ENCODE measurements at regions not wholly inside any gene's neighbourhood (a gene's known extent, or its start where the extent isn't known, plus 50 kb on each side); places are given as distances from the start of the nearest gene placed in this dataset.

GRCh38 chr16:54370278-54371040 is 83.9 kb upstream of the IRX3 start:
- H3K27ac Mint-ChIP-seq, result no peak overlapping the region
- H3K4me3 Mint-ChIP-seq, result no peak overlapping the region
- ATAC-seq (replicated peaks), result no peak
- H3K9me3 Mint-ChIP-seq, result no peaks in the 10 kb centered on the region
- H3K36me3 Mint-ChIP-seq (ENCODE audit: insufficient read depth), result no peaks in the 10 kb centered on the region
- peaks cover 51 to 63% of the 10 kb centered on the region in 2 donors for H3K27me3 Mint-ChIP-seq
- peaks cover 5 to 6% of the 10 kb centered on the region in 2 donors for H3K4me1 Mint-ChIP-seq (ENCODE audit: low read depth in 2 of 2)
- no peak for DNase-seq

- no peak for ATAC-seq (replicated peaks)
- Mint-ChIP-seq H3K9me3 (no peaks in the 10 kb centered on the region), H3K36me3 (ENCODE audit: insufficient read depth) (no peaks in the 10 kb centered on the region), H3K27me3 (peaks cover 48 to 59% of the 10 kb centered on the region in 2 donors), H3K4me3 (no peak overlapping the region), H3K27ac (no peak overlapping the region), H3K4me1 (ENCODE audit: low read depth in 2 of 2) (peaks cover 5 to 6% of the 10 kb centered on the region in 2 donors)
- DNase-seq, result no peak
Observed at GRCh38 chr16:54369861-54370260, 83.3 kb upstream of the IRX3 start.

- H3K27ac Mint-ChIP-seq, result no peak overlapping the region
- peaks cover 51 to 58% of the 10 kb centered on the region in 2 donors for H3K27me3 Mint-ChIP-seq
- peaks cover 0 to 1% of the 10 kb centered on the region in 2 donors for H3K4me1 Mint-ChIP-seq (ENCODE audit: low read depth in 2 of 2)
- H3K36me3 Mint-ChIP-seq (ENCODE audit: insufficient read depth), result no peaks in the 10 kb centered on the region
- H3K9me3 Mint-ChIP-seq, result no peaks in the 10 kb centered on the region
- ATAC-seq (replicated peaks) (no peak), DNase-seq (no peak)
- no peak overlapping the region for H3K4me3 Mint-ChIP-seq
Observed at GRCh38 chr16:54366943-54367342, 80.4 kb upstream of the IRX3 start.

DNA sequence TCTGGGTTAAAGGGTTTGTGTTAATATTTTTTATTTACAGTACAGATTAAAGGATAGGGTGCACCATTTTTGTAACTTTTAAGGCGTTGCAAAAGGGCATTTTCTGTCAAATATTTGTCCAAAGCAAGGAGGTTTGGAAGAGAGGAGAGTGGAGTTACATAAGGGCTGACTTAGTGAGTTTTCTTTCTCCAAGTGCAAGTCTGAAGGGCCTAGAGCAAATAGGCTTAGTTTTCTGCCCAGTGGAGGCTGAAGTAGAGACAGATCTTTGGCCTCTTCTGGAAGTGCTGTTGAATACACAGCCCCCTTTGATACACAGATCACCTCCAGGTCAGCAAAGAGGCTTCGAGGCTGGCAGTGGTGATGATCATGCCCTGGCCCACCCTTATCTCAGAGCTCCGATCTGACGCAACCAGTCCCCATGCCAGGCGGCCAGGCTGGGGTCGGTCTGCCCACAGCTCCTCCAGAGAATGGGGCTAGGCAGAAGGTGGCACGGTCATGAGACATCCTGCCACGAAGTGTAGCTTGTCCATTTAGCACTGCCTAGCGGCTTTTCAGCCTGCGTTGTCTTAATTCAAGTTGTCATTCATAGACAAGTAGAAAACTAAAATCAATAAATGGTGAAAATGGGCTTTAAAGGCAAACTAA is 79.5 kb upstream of the IRX3 start:
- no peaks in the 10 kb centered on the region for H3K9me3 Mint-ChIP-seq
- no peaks in the 10 kb centered on the region for H3K36me3 Mint-ChIP-seq (ENCODE audit: insufficient read depth)
- ATAC-seq (replicated peaks) (no peak), DNase-seq (no peak)
- no peak overlapping the region for H3K27ac Mint-ChIP-seq
- no peak overlapping the region for H3K4me3 Mint-ChIP-seq
- H3K4me1 Mint-ChIP-seq (ENCODE audit: low read depth in 2 of 2), result peaks cover 0 to 1% of the 10 kb centered on the region in 2 donors
- peaks cover 55 to 60% of the 10 kb centered on the region in 2 donors for H3K27me3 Mint-ChIP-seq

DNA sequence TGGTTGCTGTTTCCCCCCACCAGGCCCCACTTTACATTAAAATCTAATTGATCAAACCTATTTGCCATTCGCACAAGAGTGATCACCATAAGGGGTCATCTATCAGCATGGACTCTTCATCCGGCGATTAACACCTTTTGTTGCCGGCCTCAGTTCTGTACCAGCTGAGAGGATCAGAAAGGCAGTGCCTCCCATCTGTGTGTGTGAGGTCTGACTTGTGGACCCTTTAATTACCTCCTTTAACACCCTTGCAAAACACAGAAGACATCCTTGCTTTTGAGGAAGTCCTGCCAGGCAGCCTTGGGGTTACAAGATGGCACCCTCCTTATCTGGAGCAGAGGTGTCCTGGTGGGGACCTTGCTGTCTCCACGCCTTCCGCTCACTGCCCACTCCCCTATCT is 77.2 kb upstream of the IRX3 start:
- no peak overlapping the region for H3K4me3 Mint-ChIP-seq
- no peak overlapping the region for H3K27ac Mint-ChIP-seq
- H3K4me1 Mint-ChIP-seq (ENCODE audit: low read depth in 2 of 2), result no peaks in the 10 kb centered on the region
- DNase-seq (no peak), ATAC-seq (replicated peaks) (no peak)
- no peaks in the 10 kb centered on the region for H3K36me3 Mint-ChIP-seq (ENCODE audit: insufficient read depth)
- no peaks in the 10 kb centered on the region for H3K9me3 Mint-ChIP-seq
- peaks cover 45 to 52% of the 10 kb centered on the region in 2 donors for H3K27me3 Mint-ChIP-seq

GRCh38 chr16:54362591-54363206 is 76.1 kb upstream of the IRX3 start:
- H3K27ac Mint-ChIP-seq, result no peak overlapping the region
- no peaks in the 10 kb centered on the region for H3K4me1 Mint-ChIP-seq (ENCODE audit: low read depth in 2 of 2)
- no peaks in the 10 kb centered on the region for H3K36me3 Mint-ChIP-seq (ENCODE audit: insufficient read depth)
- H3K4me3 Mint-ChIP-seq, result no peak overlapping the region
- H3K27me3 Mint-ChIP-seq, result peaks cover 55 to 56% of the 10 kb centered on the region in 2 donors
- DNase-seq (no peak), ATAC-seq (replicated peaks) (no peak)
- H3K9me3 Mint-ChIP-seq, result no peaks in the 10 kb centered on the region

- H3K9me3 Mint-ChIP-seq, result no peaks in the 10 kb centered on the region
- H3K27me3 Mint-ChIP-seq, result peaks cover 49 to 60% of the 10 kb centered on the region in 2 donors
- no peak overlapping the region for H3K27ac Mint-ChIP-seq
- DNase-seq (no peak), ATAC-seq (replicated peaks) (no peak)
- H3K36me3 Mint-ChIP-seq (ENCODE audit: insufficient read depth), result no peaks in the 10 kb centered on the region
- no peak overlapping the region for H3K4me3 Mint-ChIP-seq
- H3K4me1 Mint-ChIP-seq (ENCODE audit: low read depth in 2 of 2), result no peaks in the 10 kb centered on the region
Observed at GRCh38 chr16:54361246-54361645, 74.7 kb upstream of the IRX3 start.

DNA sequence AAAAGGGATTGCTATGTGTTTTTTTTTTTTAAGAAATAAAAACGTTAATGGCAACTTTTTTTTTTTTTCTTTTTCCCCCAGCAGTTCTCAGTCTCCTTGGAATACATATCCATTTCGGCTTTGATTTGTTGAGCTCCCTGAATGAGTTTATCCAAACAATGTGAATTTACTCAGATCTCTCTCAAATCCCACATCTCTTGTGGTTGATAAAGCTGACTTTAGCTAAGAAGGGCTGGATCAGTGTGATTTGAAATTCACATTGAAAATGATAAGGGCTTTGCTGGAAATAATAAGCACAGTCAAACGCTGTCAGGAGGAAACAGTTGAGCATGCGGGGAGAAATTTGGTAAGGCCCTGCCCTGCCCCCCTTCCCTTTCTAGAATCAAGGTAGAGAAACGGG is 74.1 kb upstream of the IRX3 start:
- no peak for ATAC-seq (replicated peaks)
- no peaks in the 10 kb centered on the region for H3K9me3 Mint-ChIP-seq
- peaks cover 43 to 62% of the 10 kb centered on the region in 2 donors for H3K27me3 Mint-ChIP-seq
- no peak for DNase-seq
- H3K36me3 Mint-ChIP-seq (ENCODE audit: insufficient read depth), result no peaks in the 10 kb centered on the region
- H3K4me1 Mint-ChIP-seq (ENCODE audit: low read depth in 2 of 2), result no peaks in the 10 kb centered on the region
- H3K4me3 Mint-ChIP-seq, result no peak overlapping the region
- H3K27ac Mint-ChIP-seq, result no peak overlapping the region

DNA sequence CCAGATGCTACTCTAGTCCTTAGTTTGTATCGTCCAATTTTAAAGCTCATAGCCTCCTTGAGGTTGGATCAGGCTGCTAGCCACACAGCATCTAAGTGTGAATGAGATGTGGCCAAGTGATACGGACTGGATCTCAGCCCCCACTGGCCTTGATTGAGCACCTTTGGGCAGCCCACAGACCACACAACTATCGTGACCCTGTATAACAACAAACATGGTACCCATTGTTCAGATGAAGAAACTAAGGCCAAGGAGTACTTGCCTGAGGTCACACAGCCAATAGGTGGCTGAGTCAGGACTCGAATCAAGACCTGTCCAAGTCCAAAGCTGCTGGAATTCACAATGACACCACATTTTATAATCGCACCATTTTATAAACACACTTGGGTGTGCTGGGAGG is 73.0 kb upstream of the IRX3 start:
- ATAC-seq (replicated peaks) (no peak), DNase-seq (no peak)
- H3K27me3 Mint-ChIP-seq, result peaks cover 37 to 57% of the 10 kb centered on the region in 2 donors
- H3K27ac Mint-ChIP-seq, result no peak overlapping the region
- H3K4me1 Mint-ChIP-seq (ENCODE audit: low read depth in 2 of 2), result no peaks in the 10 kb centered on the region
- no peaks in the 10 kb centered on the region for H3K36me3 Mint-ChIP-seq (ENCODE audit: insufficient read depth)
- no peak overlapping the region for H3K4me3 Mint-ChIP-seq
- H3K9me3 Mint-ChIP-seq, result no peaks in the 10 kb centered on the region

GRCh38 chr16:54359081-54359480 is 72.5 kb upstream of the IRX3 start:
- Mint-ChIP-seq H3K9me3 (no peaks in the 10 kb centered on the region), H3K27me3 (peaks cover 36 to 52% of the 10 kb centered on the region in 2 donors), H3K4me3 (no peak overlapping the region), H3K36me3 (ENCODE audit: insufficient read depth) (no peaks in the 10 kb centered on the region), H3K4me1 (ENCODE audit: low read depth in 2 of 2) (no peaks in the 10 kb centered on the region), H3K27ac (no peak overlapping the region)
- DNase-seq (no peak), ATAC-seq (replicated peaks) (no peak)

DNA sequence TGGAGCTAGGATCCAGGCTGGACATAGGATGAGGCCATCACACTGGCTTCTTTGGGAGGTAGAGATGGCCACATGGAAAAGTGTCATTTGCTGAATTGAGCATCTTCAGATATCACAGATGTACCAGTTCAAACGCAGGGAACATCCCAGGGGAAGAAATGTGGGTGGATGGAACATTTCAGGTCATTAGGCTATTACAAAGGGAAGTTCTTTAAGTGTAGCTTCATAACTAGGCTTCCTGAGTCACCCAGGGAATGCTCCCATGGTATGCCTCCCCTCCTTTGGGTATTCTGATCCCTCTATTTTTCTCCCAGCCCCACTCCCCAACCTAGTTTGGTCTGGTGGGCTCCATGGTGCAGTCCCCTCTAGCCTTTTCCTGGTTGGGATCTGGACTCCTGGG is 69.8 kb upstream of the IRX3 start:
- no peak overlapping the region for H3K4me3 Mint-ChIP-seq
- no peak overlapping the region for H3K27ac Mint-ChIP-seq
- H3K9me3 Mint-ChIP-seq, result no peaks in the 10 kb centered on the region
- DNase-seq (no peak), ATAC-seq (replicated peaks) (no peak)
- H3K4me1 Mint-ChIP-seq (ENCODE audit: low read depth in 2 of 2), result no peaks in the 10 kb centered on the region
- H3K36me3 Mint-ChIP-seq (ENCODE audit: insufficient read depth), result no peaks in the 10 kb centered on the region
- H3K27me3 Mint-ChIP-seq, result peaks cover 14 to 39% of the 10 kb centered on the region in 2 donors

DNA sequence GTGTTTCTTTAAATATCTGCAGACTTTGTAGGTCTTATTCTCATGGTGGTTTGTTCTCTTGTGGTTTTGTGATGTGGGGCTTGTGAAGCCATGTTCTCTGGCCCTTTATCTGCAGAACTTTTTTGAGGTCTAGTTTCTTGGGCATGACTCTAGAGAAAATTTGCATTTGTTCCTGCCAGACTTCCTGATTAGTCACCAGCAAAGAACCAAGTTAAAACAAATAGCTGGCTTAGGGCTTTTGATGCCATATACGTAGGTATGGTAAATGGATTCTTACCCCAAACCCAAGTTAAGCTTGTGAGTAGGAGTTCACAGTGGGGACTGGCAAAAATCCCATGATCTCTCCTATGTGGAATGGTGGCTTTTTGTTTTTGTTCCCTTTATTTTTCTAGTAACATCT is 68.7 kb upstream of the IRX3 start:
- Mint-ChIP-seq H3K36me3 (ENCODE audit: insufficient read depth) (no peaks in the 10 kb centered on the region), H3K27ac (no peak overlapping the region), H3K4me1 (ENCODE audit: low read depth in 2 of 2) (no peaks in the 10 kb centered on the region), H3K27me3 (peaks cover 8 to 48% of the 10 kb centered on the region in 2 donors), H3K9me3 (no peaks in the 10 kb centered on the region), H3K4me3 (no peak overlapping the region)
- no peak for DNase-seq
- ATAC-seq (replicated peaks), result no peak

DNA sequence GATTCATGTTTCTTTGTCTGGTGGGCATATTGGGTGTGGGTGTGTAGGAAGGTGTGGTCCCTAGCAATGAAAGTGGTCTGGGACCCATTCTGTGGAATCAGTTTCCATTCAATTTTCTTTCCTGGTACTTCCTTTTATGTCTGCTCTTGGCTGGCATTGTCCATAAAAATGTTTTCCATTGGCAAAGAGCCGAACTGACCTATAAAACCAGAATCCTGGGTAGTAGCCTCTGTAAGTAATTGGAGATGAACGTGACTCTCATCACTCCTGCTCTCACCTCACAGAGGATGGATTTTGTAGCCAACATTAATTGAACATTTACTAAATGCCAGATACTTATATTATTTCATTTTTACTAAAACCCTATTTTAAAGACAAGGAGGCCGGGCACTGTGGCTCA is 66.5 kb upstream of the IRX3 start:
- no peaks in the 10 kb centered on the region for H3K9me3 Mint-ChIP-seq
- no peak for DNase-seq
- peaks cover 8 to 37% of the 10 kb centered on the region in 2 donors for H3K27me3 Mint-ChIP-seq
- H3K36me3 Mint-ChIP-seq (ENCODE audit: insufficient read depth), result no peaks in the 10 kb centered on the region
- no peak overlapping the region for H3K27ac Mint-ChIP-seq
- no peak overlapping the region for H3K4me3 Mint-ChIP-seq
- no peaks in the 10 kb centered on the region for H3K4me1 Mint-ChIP-seq (ENCODE audit: low read depth in 2 of 2)
- ATAC-seq (replicated peaks), result no peak

GRCh38 chr16:54351171-54351570 is 64.6 kb upstream of the IRX3 start:
- Mint-ChIP-seq H3K27me3 (peaks cover 1 to 19% of the 10 kb centered on the region in 2 donors), H3K4me1 (ENCODE audit: low read depth in 2 of 2) (no peaks in the 10 kb centered on the region), H3K36me3 (ENCODE audit: insufficient read depth) (no peaks in the 10 kb centered on the region), H3K27ac (no peak overlapping the region), H3K9me3 (no peaks in the 10 kb centered on the region), H3K4me3 (no peak overlapping the region)
- ATAC-seq (replicated peaks) (no peak), DNase-seq (no peak)

Data from effector memory CD8-positive, alpha-beta T cell (primary cell).